ENCODE measurements at regions not wholly inside any gene's neighbourhood (a gene's known extent, or its start where the extent isn't known, plus 50 kb on each side); places are given as distances from the start of the nearest gene placed in this dataset.

DNA sequence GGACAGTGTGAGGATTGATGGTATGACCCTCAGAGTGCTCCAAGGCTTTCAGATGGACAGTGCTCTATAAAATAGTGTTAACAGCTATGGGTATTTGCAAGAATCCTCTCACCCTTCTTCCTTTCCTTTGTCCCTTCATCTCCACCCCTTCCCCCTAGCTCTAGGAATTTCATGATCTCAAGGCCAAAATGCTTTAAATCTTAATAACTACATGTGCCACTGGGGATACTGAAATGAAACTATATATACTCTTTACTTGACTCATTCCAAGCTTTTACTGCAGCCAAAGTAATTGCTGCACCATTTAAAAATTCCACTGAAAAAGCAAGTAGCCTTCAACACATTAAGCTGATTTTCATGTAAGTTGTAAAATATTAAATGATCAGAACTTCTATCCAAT is 361.6 kb upstream of the SLC30A5 start:
- Mint-ChIP-seq H3K4me3 (no peak overlapping the region), H3K9me3 (no peaks in the 10 kb centered on the region)
- DNase-seq, result no peak

DNA sequence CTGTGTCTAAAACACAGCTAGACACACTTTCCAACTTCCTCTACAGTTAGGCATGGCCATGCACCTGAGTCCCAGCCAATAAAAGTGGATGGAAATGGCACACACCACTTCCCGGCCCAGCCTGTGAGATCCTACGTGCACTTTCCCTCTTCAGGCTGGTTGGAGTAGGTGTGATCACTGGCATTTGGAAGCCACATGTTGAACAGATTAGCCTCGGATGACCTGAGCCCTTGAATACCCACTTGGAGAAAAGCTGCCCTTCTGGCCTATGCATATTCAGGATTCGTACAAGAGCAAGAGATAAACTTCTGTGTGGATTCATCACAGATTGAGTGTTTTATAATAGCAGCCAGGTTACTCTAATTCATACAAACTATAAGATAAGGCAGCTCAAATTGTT is 359.0 kb upstream of the SLC30A5 start:
- H3K27me3 Mint-ChIP-seq, result no peaks in the 10 kb centered on the region

More for the DNA sequence above, 361.6 kb upstream of the SLC30A5 start:
- Mint-ChIP-seq H3K4me1 (ENCODE audit: low read depth) (peaks cover 1% of the 10 kb centered on the region), H3K27ac (no peak overlapping the region), H3K36me3 (ENCODE audit: low read depth) (no peaks in the 10 kb centered on the region), H3K27me3 (no peaks in the 10 kb centered on the region)

DNA sequence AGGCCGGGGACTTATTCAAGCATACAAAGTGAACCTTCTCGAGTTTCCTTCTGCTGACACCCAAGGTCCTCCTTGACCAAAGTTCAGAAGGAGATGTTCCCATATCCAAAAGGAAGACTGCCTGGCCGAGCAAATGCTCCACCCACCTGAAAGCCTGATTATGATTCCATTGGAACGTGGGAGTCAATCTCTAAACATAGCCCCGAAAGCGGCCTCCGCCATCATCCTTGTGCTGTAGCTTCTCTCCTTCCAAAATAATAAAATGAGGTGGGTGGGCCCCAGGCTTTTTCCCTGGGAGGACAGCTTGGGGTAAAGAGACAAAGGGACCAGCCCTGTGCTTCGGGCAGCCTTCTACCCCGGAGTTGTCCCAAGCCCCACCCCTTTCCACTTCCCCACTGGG is 355.6 kb upstream of the SLC30A5 start:
- Mint-ChIP-seq H3K27me3 (no peaks in the 10 kb centered on the region), H3K27ac (no peak overlapping the region), H3K4me1 (ENCODE audit: low read depth) (peaks cover 5% of the 10 kb centered on the region), H3K36me3 (ENCODE audit: low read depth) (no peaks in the 10 kb centered on the region), H3K9me3 (no peaks in the 10 kb centered on the region), H3K4me3 (no peak overlapping the region)
- DNase-seq, result no peak

More for the DNA sequence above, 359.0 kb upstream of the SLC30A5 start:
- Mint-ChIP-seq H3K4me1 (ENCODE audit: low read depth) (peaks cover 3% of the 10 kb centered on the region), H3K4me3 (no peak overlapping the region), H3K9me3 (no peaks in the 10 kb centered on the region), H3K27ac (no peak overlapping the region), H3K36me3 (ENCODE audit: low read depth) (no peaks in the 10 kb centered on the region)
- no peak for DNase-seq

DNA sequence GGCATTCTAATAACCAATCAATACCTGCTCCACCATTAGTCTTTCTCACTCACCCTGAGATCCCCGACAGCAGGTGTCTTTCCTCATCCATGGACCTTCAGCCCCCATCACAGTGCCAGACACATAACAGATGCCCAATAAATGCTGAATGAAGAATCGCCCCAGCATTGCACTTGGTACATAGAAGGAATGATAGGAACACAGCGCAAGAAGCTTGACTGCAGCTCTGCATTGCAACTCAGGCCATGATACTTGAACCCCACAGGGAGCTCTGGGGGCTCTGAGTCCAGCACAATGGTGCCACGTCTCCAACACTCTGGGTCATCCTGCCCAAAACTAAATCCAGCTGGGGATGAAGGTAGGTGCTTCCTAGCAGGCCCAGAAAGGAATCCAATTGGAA is 355.0 kb upstream of the SLC30A5 start:
- no peaks in the 10 kb centered on the region for H3K36me3 Mint-ChIP-seq (ENCODE audit: low read depth)
- H3K9me3 Mint-ChIP-seq, result no peaks in the 10 kb centered on the region
- no peaks in the 10 kb centered on the region for H3K27me3 Mint-ChIP-seq
- no peak overlapping the region for H3K4me3 Mint-ChIP-seq
- no peak overlapping the region for H3K27ac Mint-ChIP-seq
- DNase-seq, result no peak
- peaks cover 5% of the 10 kb centered on the region for H3K4me1 Mint-ChIP-seq (ENCODE audit: low read depth)

DNA sequence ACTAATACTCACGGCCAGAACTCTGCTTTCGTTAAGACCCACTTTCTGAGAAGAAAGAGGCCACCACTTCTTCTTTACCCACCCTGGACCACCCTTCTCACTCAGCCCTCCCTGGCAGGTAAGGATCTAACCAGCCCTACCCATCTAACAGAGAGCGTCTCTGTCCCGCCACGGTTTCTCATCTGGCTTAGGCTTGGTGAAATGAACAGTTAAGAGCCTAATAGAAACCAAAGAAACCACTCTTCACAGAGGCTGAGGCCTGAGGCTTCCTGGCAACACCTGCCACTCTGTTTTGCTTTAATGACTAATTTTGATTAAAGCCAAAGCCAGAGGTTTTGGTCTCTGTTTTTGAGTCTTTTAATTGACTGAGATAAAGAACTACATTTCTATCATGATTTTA is 354.1 kb upstream of the SLC30A5 start:
- Mint-ChIP-seq H3K4me3 (no peak overlapping the region), H3K9me3 (no peaks in the 10 kb centered on the region), H3K4me1 (ENCODE audit: low read depth) (peaks cover 5% of the 10 kb centered on the region), H3K27ac (no peak overlapping the region), H3K36me3 (ENCODE audit: low read depth) (no peaks in the 10 kb centered on the region), H3K27me3 (no peaks in the 10 kb centered on the region)
- no peak for DNase-seq

DNA sequence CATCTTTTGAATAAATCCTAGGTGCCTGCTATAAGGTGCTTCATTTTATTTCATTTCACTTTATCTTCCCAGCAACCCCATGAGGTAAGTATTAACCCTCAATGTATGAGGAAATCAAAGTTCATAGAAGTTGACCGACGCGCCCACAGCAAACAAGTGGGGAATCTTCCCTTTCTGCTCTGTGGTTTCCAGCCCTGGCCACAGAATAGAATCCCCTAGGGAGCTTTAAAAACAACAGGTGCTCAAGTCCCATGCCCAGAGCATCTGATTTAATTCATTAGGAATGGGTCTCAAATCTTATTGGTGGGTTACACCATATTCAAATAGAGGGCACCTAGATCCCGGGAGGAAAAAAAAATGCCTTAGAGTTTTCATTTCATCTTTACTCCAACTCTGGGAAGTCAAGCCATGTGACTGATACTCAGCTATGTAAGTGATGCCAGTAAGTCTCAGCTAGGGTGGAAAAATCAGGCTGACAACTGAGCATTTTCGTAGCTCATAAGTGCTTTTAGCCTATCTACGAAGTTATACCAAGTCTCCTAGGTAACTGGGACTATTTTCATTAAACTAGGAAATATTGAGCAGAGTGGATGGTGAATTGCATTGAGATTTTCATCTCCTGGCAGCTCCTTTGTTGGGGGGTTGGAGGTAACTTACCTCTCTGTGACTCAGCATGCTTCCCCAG is 353.4 kb upstream of the SLC30A5 start:
- no peak overlapping the region for H3K27ac Mint-ChIP-seq
- H3K9me3 Mint-ChIP-seq, result no peaks in the 10 kb centered on the region
- no peaks in the 10 kb centered on the region for H3K27me3 Mint-ChIP-seq
- H3K36me3 Mint-ChIP-seq (ENCODE audit: low read depth), result no peaks in the 10 kb centered on the region
- no peak for DNase-seq
- no peak overlapping the region for H3K4me3 Mint-ChIP-seq
- H3K4me1 Mint-ChIP-seq (ENCODE audit: low read depth), result peaks cover 7% of the 10 kb centered on the region

DNA sequence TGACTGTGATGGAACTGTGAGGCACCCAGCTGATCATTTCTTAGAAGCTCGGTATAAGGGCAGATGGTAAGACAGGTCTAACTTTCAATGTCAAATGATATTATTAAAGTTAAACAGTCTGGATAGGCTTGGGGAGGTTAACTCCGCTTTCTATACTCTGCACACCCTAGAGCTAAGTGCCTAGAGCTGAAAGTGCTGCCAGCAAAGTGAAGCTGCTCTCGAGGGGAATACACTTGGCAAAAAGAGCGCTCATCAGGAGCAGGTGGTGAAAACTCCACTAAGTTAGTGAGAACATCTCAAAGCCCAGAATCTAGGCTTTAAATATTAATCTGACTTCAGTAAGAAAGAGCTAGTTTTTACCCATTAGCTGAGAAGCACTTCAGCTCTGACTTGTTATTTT is 349.6 kb upstream of the SLC30A5 start:
- no peaks in the 10 kb centered on the region for H3K27me3 Mint-ChIP-seq
- H3K36me3 Mint-ChIP-seq (ENCODE audit: low read depth), result no peaks in the 10 kb centered on the region
- H3K4me3 Mint-ChIP-seq, result no peak overlapping the region
- H3K9me3 Mint-ChIP-seq, result no peaks in the 10 kb centered on the region
- H3K27ac Mint-ChIP-seq, result no peak overlapping the region
- H3K4me1 Mint-ChIP-seq (ENCODE audit: low read depth), result peaks cover 8% of the 10 kb centered on the region
- no peak for DNase-seq

DNA sequence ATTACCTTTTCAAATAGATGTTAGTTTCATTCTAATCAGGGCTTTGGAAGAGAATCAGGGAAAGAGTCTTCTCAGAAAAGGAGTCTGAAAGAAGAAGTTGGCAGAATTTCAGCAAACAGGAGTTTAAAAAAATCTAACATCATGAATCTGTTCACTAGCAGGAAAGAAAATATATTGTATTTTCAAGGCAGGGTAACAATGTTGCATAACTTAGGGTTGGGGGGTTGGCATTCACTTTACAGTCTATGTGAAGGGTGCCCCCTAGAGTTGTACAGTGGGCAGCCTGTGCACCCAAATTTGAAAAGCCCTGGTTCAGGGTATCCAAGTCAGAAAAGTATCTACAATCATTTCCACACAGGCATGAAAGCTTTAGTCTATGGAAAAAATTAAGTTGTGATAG is 348.4 kb upstream of the SLC30A5 start:
- Mint-ChIP-seq H3K27ac (no peak overlapping the region), H3K4me1 (ENCODE audit: low read depth) (peaks cover 6% of the 10 kb centered on the region), H3K4me3 (no peak overlapping the region), H3K9me3 (no peaks in the 10 kb centered on the region), H3K27me3 (peaks cover 4% of the 10 kb centered on the region), H3K36me3 (ENCODE audit: low read depth) (no peaks in the 10 kb centered on the region)
- no peak for DNase-seq

DNA sequence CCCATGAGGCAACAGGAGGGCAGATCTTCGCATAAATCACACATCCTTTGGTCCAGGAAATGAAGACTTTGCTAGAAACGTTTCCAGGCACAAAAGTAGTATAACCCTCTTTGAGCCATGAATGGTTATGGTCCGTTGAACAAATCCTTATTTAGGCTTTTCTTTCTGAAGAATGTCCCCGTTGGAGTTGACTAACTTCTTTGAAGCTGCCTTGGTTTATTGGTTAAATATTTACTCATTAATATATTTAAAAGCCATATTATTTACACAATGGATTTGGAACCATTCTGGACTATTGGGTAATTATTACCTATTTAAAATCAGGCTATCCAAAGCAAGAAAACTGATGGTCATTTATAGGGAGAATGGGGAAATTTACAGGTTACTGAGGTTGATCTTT is 347.6 kb upstream of the SLC30A5 start:
- no peaks in the 10 kb centered on the region for H3K9me3 Mint-ChIP-seq
- H3K4me1 Mint-ChIP-seq (ENCODE audit: low read depth), result peaks cover 6% of the 10 kb centered on the region
- DNase-seq, result no peak
- no peaks in the 10 kb centered on the region for H3K36me3 Mint-ChIP-seq (ENCODE audit: low read depth)
- peaks cover 6% of the 10 kb centered on the region for H3K27me3 Mint-ChIP-seq
- no peak overlapping the region for H3K27ac Mint-ChIP-seq
- H3K4me3 Mint-ChIP-seq, result no peak overlapping the region

DNA sequence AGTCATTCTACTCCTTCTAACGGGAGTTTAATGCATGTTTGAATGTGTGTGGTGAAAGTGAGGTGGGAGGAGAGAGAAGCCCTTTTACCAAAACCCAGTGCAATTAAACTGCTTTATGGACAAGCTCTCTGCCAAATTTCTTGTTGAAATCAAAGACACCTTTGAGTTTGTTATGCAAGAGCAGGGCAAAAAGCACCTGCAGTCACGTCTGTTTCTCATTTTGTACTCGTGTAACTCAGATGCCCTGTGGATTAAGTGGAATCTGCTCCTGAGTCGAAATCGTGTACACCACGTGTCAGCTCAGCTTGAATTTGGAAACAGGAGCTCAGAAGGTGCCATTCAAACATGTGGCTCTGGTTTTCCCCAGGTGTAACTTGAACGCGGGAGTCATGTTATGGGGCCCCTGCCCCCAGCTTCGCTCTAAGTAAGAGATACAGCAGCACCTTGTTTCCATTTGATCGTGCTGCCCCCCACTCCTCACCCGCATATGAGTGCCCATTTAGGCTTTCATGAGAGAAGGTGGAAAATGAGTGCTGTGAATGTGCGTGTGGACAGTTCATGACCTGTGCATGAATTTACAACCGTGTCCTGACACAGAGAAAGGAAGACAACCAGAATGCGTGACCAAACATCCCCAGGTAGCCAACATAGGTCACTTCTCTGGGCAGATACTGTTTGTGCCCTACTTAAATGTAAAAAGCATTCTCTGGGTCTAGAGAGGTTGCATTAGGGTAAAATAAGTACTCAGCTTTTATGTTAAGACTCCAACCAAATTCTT is 347.0 kb upstream of the SLC30A5 start:
- H3K27me3 Mint-ChIP-seq, result peaks cover 6% of the 10 kb centered on the region
- no peak overlapping the region for H3K27ac Mint-ChIP-seq
- no peak for DNase-seq
- no peak overlapping the region for H3K4me3 Mint-ChIP-seq
- peaks cover 6% of the 10 kb centered on the region for H3K4me1 Mint-ChIP-seq (ENCODE audit: low read depth)
- no peaks in the 10 kb centered on the region for H3K36me3 Mint-ChIP-seq (ENCODE audit: low read depth)
- H3K9me3 Mint-ChIP-seq, result no peaks in the 10 kb centered on the region

DNA sequence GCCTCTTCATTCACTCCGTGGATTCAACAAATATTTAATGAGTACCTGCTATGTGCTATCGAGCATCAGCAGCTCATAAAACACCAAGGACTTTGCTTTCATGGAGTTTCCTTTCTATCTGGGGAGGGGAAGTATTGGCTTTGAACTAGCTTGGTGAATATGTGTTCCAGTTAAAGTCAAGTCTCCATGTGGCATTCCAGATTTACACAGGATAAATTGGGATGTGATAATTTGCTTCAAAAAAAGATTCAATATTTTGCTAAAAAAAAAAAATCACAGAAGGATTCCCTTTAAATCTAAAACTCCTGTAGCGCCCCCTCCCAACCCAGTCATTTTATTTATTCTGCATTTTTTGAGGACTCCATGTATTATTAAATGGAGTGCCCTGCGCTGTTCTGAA is 346.3 kb upstream of the SLC30A5 start:
- peaks cover 6% of the 10 kb centered on the region for H3K4me1 Mint-ChIP-seq (ENCODE audit: low read depth)
- no peaks in the 10 kb centered on the region for H3K36me3 Mint-ChIP-seq (ENCODE audit: low read depth)
- H3K27ac Mint-ChIP-seq, result no peak overlapping the region
- H3K4me3 Mint-ChIP-seq, result no peak overlapping the region
- no peaks in the 10 kb centered on the region for H3K9me3 Mint-ChIP-seq
- peaks cover 6% of the 10 kb centered on the region for H3K27me3 Mint-ChIP-seq
- no peak for DNase-seq

DNA sequence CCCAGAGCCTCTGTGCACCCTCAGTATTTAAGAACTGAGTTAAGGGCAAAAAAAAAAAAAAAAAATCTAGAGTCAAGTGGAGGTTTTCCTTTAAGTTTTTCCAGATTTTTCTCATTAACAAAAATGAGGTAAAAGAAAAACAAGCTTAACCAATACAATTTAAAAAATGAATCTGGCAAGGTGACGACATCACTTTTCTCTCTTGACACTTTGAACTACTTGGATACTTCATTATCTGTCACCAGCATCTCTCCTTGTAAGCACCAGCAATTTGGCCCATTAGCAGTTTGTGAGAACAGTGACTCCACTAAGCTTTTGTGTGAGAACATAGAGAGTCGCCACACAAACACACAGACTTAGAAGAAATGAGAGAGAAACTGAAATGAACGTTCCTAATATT is 345.7 kb upstream of the SLC30A5 start:
- H3K27ac Mint-ChIP-seq, result no peak overlapping the region

DNA sequence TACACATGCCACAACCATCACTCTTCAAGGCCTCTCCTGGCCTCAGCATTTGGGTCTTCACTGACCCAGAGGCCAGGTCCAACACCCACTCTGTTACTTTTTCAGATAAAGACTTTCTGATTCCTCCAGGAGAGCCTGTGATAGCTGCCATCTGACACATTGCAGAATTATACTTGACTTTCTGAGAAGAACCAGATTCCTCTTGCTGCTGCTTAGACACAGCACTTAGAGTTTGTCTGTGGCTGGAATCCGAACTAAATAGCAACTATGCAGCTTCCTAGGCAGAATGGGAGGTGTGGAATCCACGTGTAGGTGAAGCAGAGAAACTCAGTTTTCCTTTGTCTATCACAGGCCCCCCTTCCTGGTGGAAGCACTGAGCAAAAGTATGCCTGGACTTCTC is 344.7 kb upstream of the SLC30A5 start:
- Mint-ChIP-seq H3K27ac (no peak overlapping the region), H3K9me3 (no peaks in the 10 kb centered on the region), H3K27me3 (peaks cover 8% of the 10 kb centered on the region), H3K4me3 (no peak overlapping the region), H3K4me1 (ENCODE audit: low read depth) (peaks cover 6% of the 10 kb centered on the region), H3K36me3 (ENCODE audit: low read depth) (no peaks in the 10 kb centered on the region)
- DNase-seq, result no peak

More for the DNA sequence above, 345.7 kb upstream of the SLC30A5 start:
- Mint-ChIP-seq H3K9me3 (no peaks in the 10 kb centered on the region), H3K4me1 (ENCODE audit: low read depth) (peaks cover 6% of the 10 kb centered on the region), H3K36me3 (ENCODE audit: low read depth) (no peaks in the 10 kb centered on the region), H3K27me3 (peaks cover 8% of the 10 kb centered on the region), H3K4me3 (no peak overlapping the region)
- DNase-seq, result no peak

DNA sequence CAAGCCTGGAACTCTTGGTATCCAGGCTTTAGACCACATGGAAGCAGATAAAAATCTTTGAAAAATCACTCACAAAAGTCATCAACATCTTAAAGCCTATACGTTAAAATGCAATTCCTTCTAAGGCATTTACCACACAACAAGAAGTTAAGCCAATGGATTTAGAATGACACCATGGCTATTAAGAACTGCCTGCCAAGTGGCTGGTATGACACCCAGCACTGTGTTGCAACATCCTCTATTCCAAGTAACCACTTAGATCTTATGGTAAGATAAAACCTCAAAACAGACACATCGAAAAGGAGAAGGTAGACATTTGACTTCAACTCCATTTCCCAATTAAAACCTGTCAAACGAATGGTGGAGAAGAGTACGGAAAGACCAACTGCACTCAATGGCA is 344.2 kb upstream of the SLC30A5 start:
- Mint-ChIP-seq H3K4me3 (no peak overlapping the region), H3K9me3 (no peaks in the 10 kb centered on the region), H3K4me1 (ENCODE audit: low read depth) (peaks cover 6% of the 10 kb centered on the region), H3K36me3 (ENCODE audit: low read depth) (no peaks in the 10 kb centered on the region), H3K27me3 (peaks cover 8% of the 10 kb centered on the region), H3K27ac (no peak overlapping the region)
- no peak for DNase-seq

DNA sequence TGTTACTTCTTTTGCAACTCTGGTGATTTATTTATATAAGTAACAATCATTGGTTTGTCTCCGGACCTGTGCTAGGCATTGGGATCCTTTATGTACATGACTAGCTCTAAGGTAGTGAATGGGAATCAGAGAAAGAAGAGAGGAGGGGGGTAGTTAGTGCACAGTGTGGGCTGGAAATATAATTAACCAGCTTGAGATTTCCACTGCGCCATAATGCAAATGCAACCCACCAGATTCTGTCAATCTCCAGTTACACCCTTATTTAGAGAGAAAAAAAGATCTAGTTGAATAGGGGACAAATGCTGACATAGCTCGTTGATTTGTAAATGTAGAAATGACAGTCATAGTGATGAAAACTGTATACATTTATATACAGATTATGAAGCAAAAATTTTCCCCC is 342.2 kb upstream of the SLC30A5 start:
- H3K4me1 Mint-ChIP-seq (ENCODE audit: low read depth), result peaks cover 3% of the 10 kb centered on the region
- DNase-seq, result no peak
- H3K4me3 Mint-ChIP-seq, result no peak overlapping the region
- peaks cover 10% of the 10 kb centered on the region for H3K27me3 Mint-ChIP-seq
- H3K27ac Mint-ChIP-seq, result no peak overlapping the region
- no peaks in the 10 kb centered on the region for H3K9me3 Mint-ChIP-seq
- no peaks in the 10 kb centered on the region for H3K36me3 Mint-ChIP-seq (ENCODE audit: low read depth)
